HepG2 (cell line): ENCODE measurements at regions not wholly inside any gene's neighbourhood (a gene's known extent, or its start where the extent isn't known, plus 50 kb on each side); places are given as distances from the start of the nearest gene placed in this dataset.

ENCODE experiments used
- ATAC-seq: fragments of 200-7000 bp; cut with Tn5 transposase; 3 replicates; pipeline ENCODE4 v1.9.1; 2020; ENCODE audit warnings: mild to moderate bottlenecking, moderate library complexity
- BruUV-seq: library from RNA; stranded (reverse); fragments of 400-500 nt; replicated peaks from 2 replicates; lab custom pipeline; 2021; lab: Mats Ljungman, UMichigan
- CTCF ChIA-PET: fragments of 300-600 bp; formaldehyde crosslinking; extraction: SDS; loops from one replicate; lab custom pipeline; 2021; ENCODE audit warnings: low total read pairs, inconsistent platforms, low intra/inter-chr PET ratio; lab: Yijun Ruan, JAX
- POLR2A ChIA-PET: fragments of 350-600 bp; sonication (Branson Sonifier 250); formaldehyde crosslinking; loops from one replicate; lab custom pipeline; 2020; ENCODE audit warnings: antibody characterized with exemption, inconsistent platforms; lab: Yijun Ruan, JAX
- DNase-seq: peaks from one replicate; pipeline ENCODE4 v3.0.0-alpha.2; 2015; ENCODE audit warnings: low spot score
- FAIRE-seq: peaks from 3 replicates; lab custom pipeline; 2011; peaks lifted over from hg19 to GRCh38; lab: Jason Lieb, UNC
- H2AFZ ChIP-seq: one replicate; pipeline ENCODE4 v1.6.1; 2011; ENCODE audit warnings: low read length, inconsistent platforms
- H3K27ac ChIP-seq: fragments of 300-600 bp; 3 replicates; pipeline ENCODE4 v1.8.0; 2011; ENCODE audit warnings: mixed run types, mild to moderate bottlenecking, mixed read lengths, low read length, inconsistent platforms; ENCODE audit not compliant: insufficient read depth; ENCODE audit errors: extremely low read length
- H3K27me3 ChIP-seq, 2 experiments: fragments of 200-600 bp in 1 of 2; 2 replicates in 1 of 2; 3 replicates in 1 of 2; pipeline versions ENCODE4 v1.6.0 to v1.8.0; 2011; ENCODE audit warnings: low read length in 2 of 2, mild to moderate bottlenecking in 2 of 2, moderate library complexity in 2 of 2, inconsistent platforms in 1 of 2; ENCODE audit not compliant: insufficient read depth in 2 of 2, control insufficient read depth in 1 of 2
- H3K36me3 ChIP-seq, 2 experiments: fragments of 200-600 bp in 1 of 2; replicated peaks in 1 of 2; 2 replicates in 1 of 2; 3 replicates in 1 of 2; pipeline versions ENCODE4 v1.5.1 to v1.8.0; 2011; ENCODE audit warnings: low read length in 2 of 2, inconsistent platforms in 1 of 2; ENCODE audit not compliant: insufficient read depth in 2 of 2, control insufficient read depth in 1 of 2
- H3K4me1 ChIP-seq: 2 replicates; pipeline ENCODE4 v1.5.1; 2012; ENCODE audit warnings: low read length, inconsistent platforms; ENCODE audit not compliant: insufficient read depth
- H3K4me2 ChIP-seq: 2 replicates; pipeline ENCODE4 v1.6.0; 2011; ENCODE audit warnings: low read depth, low read length, inconsistent platforms
- H3K4me3 ChIP-seq, 3 experiments: fragments of 200-600 bp in 1 of 3; sonication (generic), shearing (Covaris generic) in 1 of 3; replicated peaks in 1 of 3; 2 replicates each; pipeline ENCODE4 v1.5.1; 2011 to 2016; ENCODE audit warnings: low read length in 3 of 3, inconsistent platforms in 2 of 3, low read depth in 2 of 3, mild to moderate bottlenecking in 2 of 3, control low read depth in 1 of 3, mixed read lengths in 1 of 3; ENCODE audit not compliant: insufficient read depth in 1 of 3
- H3K79me2 ChIP-seq: one replicate; pipeline ENCODE4 v1.6.1; 2011; ENCODE audit warnings: low read length, inconsistent platforms; ENCODE audit not compliant: insufficient read depth
- H3K9ac ChIP-seq: 2 replicates; pipeline ENCODE4 v1.6.0; 2011; ENCODE audit warnings: mild to moderate bottlenecking, low read depth, low read length, inconsistent platforms; ENCODE audit not compliant: insufficient read depth
- H3K9me3 ChIP-seq: 2 replicates; pipeline ENCODE4 v1.5.1; 2012; ENCODE audit warnings: mild to moderate bottlenecking, low read length
- H4K20me1 ChIP-seq: 2 replicates; pipeline ENCODE4 v1.6.0; 2011; ENCODE audit warnings: inconsistent platforms, mild to moderate bottlenecking, low read length, moderate library complexity; ENCODE audit not compliant: insufficient read depth
- CBX5 ChIP-seq: sonication (generic); formaldehyde crosslinking; IDR thresholded peaks from 2 replicates; pipeline ENCODE4 v1.4.0; 2020; ENCODE audit warnings: missing genetic modification reagents, borderline replicate concordance
- DNMT1 ChIP-seq: sonication (generic); formaldehyde crosslinking; IDR thresholded peaks from 2 replicates; pipeline ENCODE4 v1.5.1; 2020; ENCODE audit warnings: mild to moderate bottlenecking, missing genetic modification reagents
- KDM6A ChIP-seq: IDR thresholded peaks from 2 replicates; pipeline ENCODE4 v1.6.1; 2016; ENCODE audit warnings: low read depth
- NONO ChIP-seq, 2 experiments: fragments of 450-650 bp in 1 of 2; sonication (generic) in 1 of 2; formaldehyde crosslinking in 1 of 2; IDR thresholded peaks in 1 of 2; conservative IDR thresholded peaks in 1 of 2; 2 replicates each; pipeline versions ENCODE4 v1.6.1 to v1.8.0; 2017 to 2022; ENCODE audit warnings: mild to moderate bottlenecking in 1 of 2, missing genetic modification reagents in 1 of 2, moderate library complexity in 1 of 2
- SOX5 ChIP-seq: IDR thresholded peaks from 2 replicates; pipeline ENCODE4 v1.6.1; 2016; ENCODE audit warnings: borderline replicate concordance
- TBX3 ChIP-seq: fragments of 450-650 bp; IDR thresholded peaks from 2 replicates; pipeline ENCODE4 v1.6.1; 2017; ENCODE audit warnings: antibody characterized with exemption, mild to moderate bottlenecking, inconsistent platforms, borderline replicate concordance
- TOE1 ChIP-seq: sonication (generic); formaldehyde crosslinking; IDR thresholded peaks from 2 replicates; pipeline ENCODE4 v1.4.0; 2020; ENCODE audit warnings: mild to moderate bottlenecking, missing genetic modification reagents
- ZNF142 ChIP-seq: sonication (generic); formaldehyde crosslinking; IDR thresholded peaks from 2 replicates; pipeline ENCODE4 v1.4.0; 2020; ENCODE audit warnings: missing genetic modification reagents
- ZNF326 ChIP-seq: sonication (generic); formaldehyde crosslinking; IDR thresholded peaks from 2 replicates; pipeline ENCODE4 v1.4.0; 2020; ENCODE audit warnings: missing genetic modification reagents, borderline replicate concordance
- ZNF510 ChIP-seq: sonication (generic); formaldehyde crosslinking; IDR thresholded peaks from 2 replicates; pipeline ENCODE4 v1.4.0; 2020; ENCODE audit warnings: low read depth, mild to moderate bottlenecking, missing genetic modification reagents
- WGBS: methylation state at CpG from one replicate; pipeline ENCODE4 v1.1.6; 2017; ENCODE audit warnings: low lambda C conversion rate; 5-methylcytosine and 5-hydroxymethylcytosine counted together
- in situ Hi-C: cut with HindIII; loops from 2 replicates; pipeline ENCODE4 v1.10.0; 2017; ENCODE audit warnings: low pct_unique_long_range_greater_than_20kb; ENCODE audit not compliant: extremely low pct_ligation_motif_present
- intact Hi-C: fragments of 100-400 bp; cut with micrococcal nuclease; formaldehyde crosslinking; loops from one replicate; pipeline ENCODE4 v1.10.0; 2022; ENCODE audit not compliant: unreplicated experiment
- TF ChIP-seq, protein P1 (sequence below): sonication (generic); formaldehyde crosslinking; IDR thresholded peaks from 2 replicates; pipeline ENCODE4 v1.4.0; 2020; ENCODE audit warnings: missing genetic modification reagents, borderline replicate concordance

GRCh38 chr1:34532113-34532512 is 222.7 kb upstream of the GJB5 start:
- H3K4me1 ChIP-seq, result no peaks in the 10 kb centered on the region
- no TSS peak for BruUV-seq
- no peak for ATAC-seq
- no peak for DNase-seq
- no peak overlapping the region for H3K9ac ChIP-seq
- no peak overlapping the region for H2AFZ ChIP-seq
- H3K79me2 ChIP-seq, result no peaks in the 10 kb centered on the region
- H3K27me3 ChIP-seq, result no peaks in the 10 kb centered on the region; a peak in 1 of 5 replicates
- H3K36me3 ChIP-seq, result no peaks in the 10 kb centered on the region
- in situ Hi-C loops (no loop called here), intact Hi-C loops (no loop called here)
- no peak overlapping the region for H3K27ac ChIP-seq
- H4K20me1 ChIP-seq, result no peaks in the 10 kb centered on the region
- no peak overlapping the region for H3K4me2 ChIP-seq
- 0% methylated on average over 1 of the region's 3 CpGs for WGBS
- H3K4me3 ChIP-seq, result no peak overlapping the region
- TF ChIP-seq, protein P1, sequence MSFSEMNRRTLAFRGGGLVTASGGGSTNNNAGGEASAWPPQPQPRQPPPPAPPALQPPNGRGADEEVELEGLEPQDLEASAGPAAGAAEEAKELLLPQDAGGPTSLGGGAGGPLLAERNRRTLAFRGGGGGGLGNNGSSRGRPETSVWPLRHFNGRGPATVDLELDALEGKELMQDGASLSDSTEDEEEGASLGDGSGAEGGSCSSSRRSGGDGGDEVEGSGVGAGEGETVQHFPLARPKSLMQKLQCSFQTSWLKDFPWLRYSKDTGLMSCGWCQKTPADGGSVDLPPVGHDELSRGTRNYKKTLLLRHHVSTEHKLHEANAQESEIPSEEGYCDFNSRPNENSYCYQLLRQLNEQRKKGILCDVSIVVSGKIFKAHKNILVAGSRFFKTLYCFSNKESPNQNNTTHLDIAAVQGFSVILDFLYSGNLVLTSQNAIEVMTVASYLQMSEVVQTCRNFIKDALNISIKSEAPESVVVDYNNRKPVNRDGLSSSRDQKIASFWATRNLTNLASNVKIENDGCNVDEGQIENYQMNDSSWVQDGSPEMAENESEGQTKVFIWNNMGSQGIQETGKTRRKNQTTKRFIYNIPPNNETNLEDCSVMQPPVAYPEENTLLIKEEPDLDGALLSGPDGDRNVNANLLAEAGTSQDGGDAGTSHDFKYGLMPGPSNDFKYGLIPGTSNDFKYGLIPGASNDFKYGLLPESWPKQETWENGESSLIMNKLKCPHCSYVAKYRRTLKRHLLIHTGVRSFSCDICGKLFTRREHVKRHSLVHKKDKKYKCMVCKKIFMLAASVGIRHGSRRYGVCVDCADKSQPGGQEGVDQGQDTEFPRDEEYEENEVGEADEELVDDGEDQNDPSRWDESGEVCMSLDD (CRISPR knock-in tag), result no peak
- no peak for TF ChIP-seq ZNF326 (CRISPR knock-in tag)
- TF ChIP-seq NONO (IDR thresholded peaks at IDR 0.05), result no peak
- TF ChIP-seq NONO (CRISPR knock-in tag; conservative IDR thresholded peaks at IDR 0.05), result no peak
- TF ChIP-seq ZNF142 (CRISPR knock-in tag), result no peak
- no peak for TF ChIP-seq ZNF510
- TF ChIP-seq KDM6A (CRISPR knock-in tag), result no peak
- TF ChIP-seq TBX3, result no peak
- no peak for TF ChIP-seq CBX5
- no peak for TF ChIP-seq SOX5
- TF ChIP-seq DNMT1, result no peak
- TF ChIP-seq TOE1, result no peak
- TF ChIP-seq, all 625 proteins: peak for 0
- H3K9me3 ChIP-seq, result no peaks in the 10 kb centered on the region
- ChIA-PET POLR2A (no interaction called here), CTCF (no interaction called here)
- FAIRE-seq, result no peak
